ENCODE measurements at regions not wholly inside any gene's neighbourhood (a gene's known extent, or its start where the extent isn't known, plus 50 kb on each side); places are given as distances from the start of the nearest gene placed in this dataset.

DNA sequence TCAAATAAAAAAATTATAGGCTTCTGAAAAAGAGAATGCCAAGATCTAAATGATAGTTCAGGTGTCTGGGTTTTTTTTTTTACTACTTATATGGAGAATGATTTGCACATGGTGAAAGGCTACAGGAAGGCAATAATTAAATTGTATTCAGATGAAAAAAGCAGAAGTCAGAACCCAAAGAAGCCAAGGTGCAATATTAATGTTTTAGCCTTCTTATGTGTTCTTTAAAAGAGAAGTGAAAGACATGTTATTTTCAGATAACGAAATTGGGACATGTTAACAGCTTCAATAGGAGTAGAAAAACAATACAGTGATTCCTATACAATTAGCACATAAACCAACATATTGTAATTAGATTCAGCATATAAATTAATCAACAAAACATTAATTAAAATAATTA, 452.9 kb upstream of the PRMT6 start:
- Mint-ChIP-seq H3K4me1 (ENCODE audit: low read depth) (no peaks in the 10 kb centered on the region), H3K36me3 (ENCODE audit: insufficient read depth) (no peaks in the 10 kb centered on the region), H3K4me3 (ENCODE audit: low read depth) (no peak overlapping the region), H3K27ac (no peak overlapping the region), H3K9me3 (ENCODE audit: low read depth) (peaks cover 3% of the 10 kb centered on the region), H3K27me3 (no peaks in the 10 kb centered on the region)
- no peak for DNase-seq (ENCODE audit: low spot score, unreplicated experiment)
- TF ChIP-seq, protein P1, sequence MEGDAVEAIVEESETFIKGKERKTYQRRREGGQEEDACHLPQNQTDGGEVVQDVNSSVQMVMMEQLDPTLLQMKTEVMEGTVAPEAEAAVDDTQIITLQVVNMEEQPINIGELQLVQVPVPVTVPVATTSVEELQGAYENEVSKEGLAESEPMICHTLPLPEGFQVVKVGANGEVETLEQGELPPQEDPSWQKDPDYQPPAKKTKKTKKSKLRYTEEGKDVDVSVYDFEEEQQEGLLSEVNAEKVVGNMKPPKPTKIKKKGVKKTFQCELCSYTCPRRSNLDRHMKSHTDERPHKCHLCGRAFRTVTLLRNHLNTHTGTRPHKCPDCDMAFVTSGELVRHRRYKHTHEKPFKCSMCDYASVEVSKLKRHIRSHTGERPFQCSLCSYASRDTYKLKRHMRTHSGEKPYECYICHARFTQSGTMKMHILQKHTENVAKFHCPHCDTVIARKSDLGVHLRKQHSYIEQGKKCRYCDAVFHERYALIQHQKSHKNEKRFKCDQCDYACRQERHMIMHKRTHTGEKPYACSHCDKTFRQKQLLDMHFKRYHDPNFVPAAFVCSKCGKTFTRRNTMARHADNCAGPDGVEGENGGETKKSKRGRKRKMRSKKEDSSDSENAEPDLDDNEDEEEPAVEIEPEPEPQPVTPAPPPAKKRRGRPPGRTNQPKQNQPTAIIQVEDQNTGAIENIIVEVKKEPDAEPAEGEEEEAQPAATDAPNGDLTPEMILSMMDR (IDR thresholded peaks at IDR 0.05; ENCODE audit: unreplicated experiment): no peak

DNA sequence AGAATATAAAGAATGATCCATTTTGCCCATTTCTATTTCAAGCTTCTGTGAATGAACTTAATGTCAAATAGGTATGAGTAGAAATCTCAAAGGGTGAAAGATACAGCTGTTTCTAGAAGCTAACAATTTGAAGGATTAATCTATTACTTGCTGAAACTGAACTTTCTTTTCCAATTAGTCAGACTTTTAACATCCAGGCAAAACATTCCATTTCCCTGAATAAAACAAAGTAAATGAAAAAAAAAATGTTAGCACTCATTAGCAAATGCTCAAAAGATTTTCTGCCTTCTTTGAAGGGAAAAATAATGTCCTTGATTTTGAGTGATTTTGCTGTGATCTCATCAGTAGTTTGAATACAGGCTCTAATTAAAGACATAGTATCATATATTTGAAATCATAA, 447.6 kb upstream of the PRMT6 start:
- Mint-ChIP-seq H3K9me3 (ENCODE audit: low read depth) (peaks cover 3% of the 10 kb centered on the region), H3K27ac (no peak overlapping the region), H3K36me3 (ENCODE audit: insufficient read depth) (no peaks in the 10 kb centered on the region), H3K4me3 (ENCODE audit: low read depth) (no peak overlapping the region), H3K27me3 (no peaks in the 10 kb centered on the region), H3K4me1 (ENCODE audit: low read depth) (no peaks in the 10 kb centered on the region)
- DNase-seq (ENCODE audit: low spot score, unreplicated experiment): no peak
- TF ChIP-seq, protein P1 (IDR thresholded peaks at IDR 0.05; ENCODE audit: unreplicated experiment): no peak

DNA sequence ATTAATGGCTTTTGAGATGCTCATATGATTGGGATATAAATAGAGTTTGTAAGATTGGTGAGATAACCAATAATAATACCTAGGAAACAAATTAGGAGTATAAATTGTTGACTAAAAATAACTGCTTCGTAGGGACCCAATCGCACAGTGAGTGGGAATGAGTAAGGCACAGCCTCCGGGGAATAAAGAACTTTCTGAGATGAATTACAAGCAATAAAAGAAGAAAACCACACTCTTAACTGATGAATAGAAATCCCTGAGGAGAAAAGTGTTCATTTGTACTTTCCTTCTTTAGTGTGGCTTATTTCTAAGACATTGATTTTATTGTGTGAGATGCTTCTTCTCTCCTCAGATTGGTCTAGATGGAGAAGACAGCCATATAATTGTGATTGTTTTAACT, 443.4 kb upstream of the PRMT6 start:
- Mint-ChIP-seq H3K36me3 (ENCODE audit: insufficient read depth) (no peaks in the 10 kb centered on the region), H3K4me1 (ENCODE audit: low read depth) (no peaks in the 10 kb centered on the region), H3K4me3 (ENCODE audit: low read depth) (no peak overlapping the region), H3K9me3 (ENCODE audit: low read depth) (peaks cover 3% of the 10 kb centered on the region), H3K27ac (no peak overlapping the region), H3K27me3 (no peaks in the 10 kb centered on the region)
- TF ChIP-seq, protein P1 (IDR thresholded peaks at IDR 0.05; ENCODE audit: unreplicated experiment): no peak
- DNase-seq (ENCODE audit: low spot score, unreplicated experiment): no peak

DNA sequence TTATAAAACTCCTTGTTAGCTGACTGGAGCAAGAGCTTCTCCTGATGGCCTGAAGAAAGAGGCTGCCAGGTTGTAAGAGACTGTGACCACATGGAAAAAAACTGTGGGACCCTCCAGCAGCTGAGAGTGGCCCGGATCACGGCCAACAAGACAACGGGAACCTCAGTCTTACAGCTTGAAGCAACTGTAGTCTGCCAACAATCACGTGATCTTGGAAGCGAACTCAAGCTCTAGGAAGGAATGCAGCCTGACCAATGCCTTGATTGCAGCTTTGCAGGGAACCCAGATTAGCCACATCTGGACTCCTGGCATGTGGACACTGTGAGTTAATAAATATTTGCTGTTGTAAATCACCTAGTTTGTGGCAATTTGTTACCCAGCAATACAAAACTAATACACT, 442.6 kb upstream of the PRMT6 start:
- Mint-ChIP-seq H3K4me3 (ENCODE audit: low read depth) (no peak overlapping the region), H3K36me3 (ENCODE audit: insufficient read depth) (no peaks in the 10 kb centered on the region), H3K4me1 (ENCODE audit: low read depth) (no peaks in the 10 kb centered on the region), H3K27me3 (no peaks in the 10 kb centered on the region), H3K27ac (no peak overlapping the region), H3K9me3 (ENCODE audit: low read depth) (no peaks in the 10 kb centered on the region)
- no peak for DNase-seq (ENCODE audit: low spot score, unreplicated experiment)
- TF ChIP-seq, protein P1 (IDR thresholded peaks at IDR 0.05; ENCODE audit: unreplicated experiment): no peak

DNA sequence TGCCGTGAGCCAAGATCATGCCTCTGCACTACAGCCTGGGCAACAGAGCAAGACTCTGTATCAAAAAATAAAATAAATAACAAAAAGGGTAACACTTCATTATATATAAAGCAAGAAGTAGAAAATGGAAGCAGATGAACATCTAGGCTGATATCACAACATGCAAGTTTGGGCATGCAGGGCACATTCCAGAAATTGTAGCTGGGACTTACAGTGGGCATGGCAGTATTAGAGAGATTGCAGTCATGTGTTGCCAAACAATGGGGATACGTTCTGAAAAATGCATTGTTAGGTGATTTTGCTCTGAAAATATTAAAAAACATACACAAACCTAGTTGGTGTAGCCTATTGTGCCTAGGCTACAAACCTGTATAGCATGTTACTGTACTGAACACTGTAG, 441.0 kb upstream of the PRMT6 start:
- Mint-ChIP-seq H3K4me1 (ENCODE audit: low read depth) (no peaks in the 10 kb centered on the region), H3K27ac (no peak overlapping the region), H3K4me3 (ENCODE audit: low read depth) (no peak overlapping the region), H3K36me3 (ENCODE audit: insufficient read depth) (no peaks in the 10 kb centered on the region), H3K27me3 (no peaks in the 10 kb centered on the region), H3K9me3 (ENCODE audit: low read depth) (no peaks in the 10 kb centered on the region)
- TF ChIP-seq, protein P1 (IDR thresholded peaks at IDR 0.05; ENCODE audit: unreplicated experiment): no peak
- no peak for DNase-seq (ENCODE audit: low spot score, unreplicated experiment)

Data from progenitor cell of endocrine pancreas (in vitro differentiated cells).